ENCODE measurements at regions not wholly inside any gene's neighbourhood (a gene's known extent, or its start where the extent isn't known, plus 50 kb on each side); places are given as distances from the start of the nearest gene placed in this dataset.

DNA sequence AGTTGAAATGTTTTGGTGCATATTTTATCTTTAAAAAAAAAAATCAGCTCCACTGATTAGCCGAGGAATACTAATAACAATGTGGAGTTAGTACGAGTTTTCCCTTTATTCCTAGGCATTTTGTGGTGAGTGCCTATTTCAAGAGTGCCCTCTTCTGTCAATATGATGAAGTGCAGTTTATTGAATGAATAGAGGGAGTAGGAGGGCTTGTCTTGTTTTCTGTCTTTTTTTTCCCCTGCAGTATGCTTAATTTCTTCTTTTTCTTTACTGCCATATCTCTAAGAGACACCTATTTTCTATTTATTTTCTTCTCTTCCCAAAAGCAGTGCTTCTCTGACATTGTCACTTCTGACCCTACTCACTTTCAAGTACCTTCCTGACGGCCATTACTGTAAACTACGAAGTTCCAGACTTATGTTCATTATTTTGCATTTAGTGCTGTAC is 169.6 kb upstream of the PITX1 start:
- peak; percentile 20 for DNase-seq (ENCODE audit: low read depth)

GRCh38 chr5:135203019-135203418 is 169.0 kb upstream of the PITX1 start:
- DNase-seq (ENCODE audit: low read depth): no peak

DNA sequence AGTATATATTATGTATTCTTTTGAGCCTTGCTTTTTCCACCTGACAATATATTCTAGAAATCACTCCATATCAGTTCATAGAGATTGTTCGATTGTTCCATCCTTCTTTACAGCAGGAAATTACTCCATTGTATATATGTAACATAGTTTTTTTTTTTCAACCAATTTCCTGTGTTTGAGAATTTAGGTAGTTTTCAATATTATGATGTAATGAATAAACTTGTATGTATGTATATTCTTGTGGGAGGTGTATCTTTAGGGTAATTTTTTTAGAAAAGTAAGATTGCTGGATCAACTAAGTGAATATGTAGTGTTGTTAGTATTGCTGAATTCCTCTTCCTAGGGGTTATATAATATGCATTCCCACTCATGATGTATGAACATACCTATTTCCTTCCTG is 165.9 kb upstream of the PITX1 start:
- DNase-seq (ENCODE audit: low read depth): no peak

GRCh38 chr5:135196483-135196882 is 162.5 kb upstream of the PITX1 start:
- DNase-seq (ENCODE audit: low read depth): no peak

DNA sequence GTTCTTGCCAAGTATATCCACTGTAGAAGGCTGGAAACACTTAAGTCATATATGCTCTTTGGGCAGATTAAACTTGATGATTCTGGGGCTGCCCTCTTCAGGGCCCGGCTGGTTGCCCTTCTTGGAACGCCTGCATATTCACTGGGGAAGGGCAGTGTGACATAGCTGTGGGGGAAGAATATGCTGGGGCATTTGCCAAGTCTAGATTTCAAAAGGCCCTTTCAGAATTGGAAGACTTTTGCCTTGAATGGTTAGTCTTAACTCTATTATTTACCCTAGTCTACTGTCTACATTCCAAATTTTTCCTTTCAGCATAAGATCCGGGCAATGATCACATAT is 161.2 kb upstream of the PITX1 start:
- peak; percentile 27 for DNase-seq (ENCODE audit: low read depth)

- DNase-seq (ENCODE audit: low read depth): peak; percentile 60
These were observed 160.7 kb upstream of the PITX1 start for GRCh38 chr5:135194573-135195269.

DNA sequence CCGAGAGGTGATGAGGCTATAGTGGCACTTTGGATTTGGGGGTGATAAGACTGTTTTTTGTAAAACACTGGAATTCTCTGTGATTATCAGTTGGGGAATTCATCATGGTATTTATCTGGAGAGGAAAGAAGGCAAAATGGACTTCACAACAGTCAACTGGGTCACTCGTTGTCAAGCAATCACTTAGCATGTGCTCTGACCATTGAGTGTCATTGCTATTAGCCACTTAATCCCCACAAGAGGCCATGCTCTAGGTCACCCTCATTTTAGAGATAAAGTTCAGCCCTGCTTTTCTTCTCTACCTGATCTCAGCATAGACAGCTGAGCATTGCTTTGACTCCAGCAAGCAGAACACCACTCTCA is 160.1 kb upstream of the PITX1 start:
- DNase-seq (ENCODE audit: low read depth): no peak

- DNase-seq (ENCODE audit: low read depth): peak; percentile 66
These were observed 159.4 kb upstream of the PITX1 start for GRCh38 chr5:135193213-135194125.

GRCh38 chr5:135192351-135192750 is 158.3 kb upstream of the PITX1 start:
- no peak for DNase-seq (ENCODE audit: low read depth)

DNA sequence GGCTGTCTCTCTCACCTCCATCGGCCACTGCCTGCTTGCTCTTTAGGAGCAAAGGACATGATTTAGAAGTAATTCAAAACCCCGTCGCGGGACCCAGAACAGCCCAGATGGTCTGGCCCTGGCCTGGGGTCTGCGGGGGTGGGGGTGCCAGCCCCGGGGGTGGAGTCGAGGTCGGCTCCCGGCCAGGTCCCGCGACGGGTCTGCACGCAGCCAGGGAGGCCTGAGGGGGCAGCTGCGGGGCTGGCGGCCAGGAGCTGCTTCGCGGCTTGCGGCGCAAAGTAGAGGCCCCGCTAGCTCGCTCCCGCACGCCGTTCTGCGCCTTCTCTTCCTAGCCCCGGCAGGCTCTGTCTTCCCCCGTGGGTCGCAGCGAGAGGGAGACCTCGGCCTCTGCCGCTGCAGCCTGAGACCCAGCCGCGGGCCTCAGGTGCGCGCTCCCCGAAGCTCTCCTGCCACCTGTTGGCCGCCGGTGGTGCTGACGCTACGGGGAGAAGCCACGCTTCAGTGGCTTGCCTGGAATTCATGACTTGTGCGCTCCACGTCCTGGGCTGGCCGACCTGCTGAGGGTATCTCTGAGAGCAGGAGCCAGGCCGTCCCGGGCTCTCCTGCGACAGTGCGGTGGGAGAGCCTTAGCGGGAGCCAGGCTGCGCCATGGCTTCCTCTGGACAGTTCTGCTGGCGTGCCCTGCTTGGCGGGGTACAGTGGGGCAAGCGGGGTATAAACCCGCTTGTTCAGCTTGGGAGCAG is 157.2 kb upstream of the PITX1 start:
- peak; percentile 67 for DNase-seq (ENCODE audit: low read depth)

DNA sequence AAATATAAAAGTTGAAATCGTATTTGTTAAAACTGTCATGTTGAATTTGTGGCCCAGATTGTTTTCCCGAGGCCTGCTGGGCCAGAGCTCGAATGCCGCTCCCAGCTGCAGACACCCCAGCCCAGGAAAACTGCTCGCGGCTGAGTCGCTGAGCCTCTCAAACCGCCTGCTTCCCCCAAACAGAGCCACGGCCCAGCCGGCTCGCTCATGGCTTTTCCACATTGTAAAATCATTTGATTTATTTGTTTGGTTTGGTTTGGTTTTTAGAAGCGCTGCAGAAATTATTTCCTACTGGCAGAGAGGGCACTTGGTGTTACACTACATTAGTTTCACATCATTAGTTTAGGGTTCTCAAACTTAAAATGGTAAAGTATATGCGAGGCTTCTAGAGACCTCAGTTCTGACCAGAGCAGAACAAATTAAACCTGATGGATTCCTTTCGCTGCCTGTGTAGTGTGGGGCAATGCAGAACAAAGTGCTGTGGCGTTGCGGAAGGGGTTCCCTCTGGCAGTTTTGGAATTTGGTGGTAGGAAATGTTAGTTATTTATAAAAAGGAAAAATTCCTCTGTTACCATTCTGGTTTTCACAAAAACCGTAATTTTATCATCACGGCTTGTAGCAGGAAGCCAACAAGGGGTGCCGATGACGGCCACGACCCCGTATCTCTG is 156.5 kb upstream of the PITX1 start:
- no peak for DNase-seq (ENCODE audit: low read depth)

GRCh38 chr5:135189024-135189423 is 155.0 kb upstream of the PITX1 start:
- no peak for DNase-seq (ENCODE audit: low read depth)

DNA sequence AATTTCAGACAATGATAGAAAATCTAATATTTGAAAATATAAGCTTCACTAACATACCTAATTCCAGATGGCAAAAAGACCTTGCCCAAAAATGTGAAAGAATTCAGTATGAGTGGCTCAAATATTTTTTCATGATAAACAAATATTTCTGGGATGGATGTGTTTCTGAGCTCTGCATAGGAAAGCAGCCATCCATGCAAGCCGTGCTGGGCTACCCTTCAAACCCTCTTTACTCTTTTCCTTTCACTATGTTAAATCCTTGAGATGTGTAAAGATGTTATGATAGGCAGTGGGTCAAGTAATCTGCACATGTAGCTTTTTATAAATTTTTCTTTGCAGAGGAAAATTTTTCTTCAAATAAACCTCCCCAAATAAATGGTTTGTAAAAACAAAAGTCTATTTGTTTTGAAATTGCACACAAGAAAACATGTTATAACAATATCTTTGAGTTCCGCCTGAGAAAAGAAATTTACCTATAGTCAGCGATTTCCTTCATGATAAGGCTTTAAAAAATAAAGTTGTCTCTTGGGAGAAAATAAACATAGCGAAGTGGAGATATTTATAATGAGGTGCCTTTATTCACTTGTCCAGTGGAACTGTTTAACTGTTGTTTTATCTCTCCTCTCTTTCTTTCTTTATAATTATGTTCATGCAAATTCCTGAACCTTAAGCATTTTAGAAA is 154.3 kb upstream of the PITX1 start:
- no peak for DNase-seq (ENCODE audit: low read depth)

GRCh38 chr5:135186662-135187522 is 152.9 kb upstream of the PITX1 start:
- no peak for DNase-seq (ENCODE audit: low read depth)

DNA sequence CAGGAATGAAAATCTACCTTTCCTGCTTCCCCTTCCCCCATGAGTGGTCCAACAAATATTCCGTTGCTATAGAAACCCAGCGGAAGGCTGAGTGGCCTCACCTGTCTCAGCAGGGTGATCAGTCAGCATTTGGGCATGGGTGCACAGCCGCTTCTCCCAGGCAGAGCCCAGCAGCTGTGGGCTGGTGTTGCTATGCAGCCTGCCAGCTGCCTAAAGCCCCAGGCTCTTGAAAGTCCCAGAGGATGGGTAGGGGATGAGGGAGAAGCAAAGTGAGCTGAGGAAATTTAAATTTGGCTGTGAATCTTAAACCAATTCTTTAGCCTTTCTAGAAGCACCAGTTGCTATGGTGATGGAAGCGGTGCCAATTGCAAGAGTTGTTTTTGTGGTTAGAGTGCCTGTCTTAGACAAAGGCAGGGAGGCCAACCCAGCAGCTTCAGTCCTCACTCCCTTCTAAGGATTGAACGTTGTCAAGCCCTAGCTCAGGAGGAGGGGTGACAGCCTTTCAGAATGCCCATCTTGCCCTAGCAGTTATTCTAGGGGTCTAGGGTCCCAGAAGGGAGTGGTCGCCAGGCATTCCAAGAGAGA is 151.5 kb upstream of the PITX1 start:
- DNase-seq (ENCODE audit: low read depth): peak; percentile 57

GRCh38 chr5:135184646-135185045 is 150.6 kb upstream of the PITX1 start:
- no peak for DNase-seq (ENCODE audit: low read depth)

DNA sequence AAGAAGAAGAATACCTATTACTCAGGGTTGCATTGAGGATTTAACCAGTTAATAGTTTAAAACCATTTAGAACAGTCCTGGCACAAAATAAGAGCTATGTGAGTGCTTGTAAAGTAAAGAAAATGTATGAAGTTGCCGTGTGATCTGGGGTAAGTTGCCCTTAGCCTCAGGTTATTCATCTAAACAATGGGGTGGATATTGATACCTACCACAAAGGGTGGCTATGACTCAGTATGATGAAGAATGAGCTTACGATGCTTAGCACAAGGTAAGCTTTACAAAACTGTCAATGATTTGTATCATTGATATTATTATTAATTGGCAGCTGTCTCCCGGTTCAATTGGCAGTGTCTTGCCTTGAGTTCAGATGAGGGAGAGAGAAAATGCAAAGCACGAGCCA is 149.4 kb upstream of the PITX1 start:
- DNase-seq (ENCODE audit: low read depth): no peak

DNA sequence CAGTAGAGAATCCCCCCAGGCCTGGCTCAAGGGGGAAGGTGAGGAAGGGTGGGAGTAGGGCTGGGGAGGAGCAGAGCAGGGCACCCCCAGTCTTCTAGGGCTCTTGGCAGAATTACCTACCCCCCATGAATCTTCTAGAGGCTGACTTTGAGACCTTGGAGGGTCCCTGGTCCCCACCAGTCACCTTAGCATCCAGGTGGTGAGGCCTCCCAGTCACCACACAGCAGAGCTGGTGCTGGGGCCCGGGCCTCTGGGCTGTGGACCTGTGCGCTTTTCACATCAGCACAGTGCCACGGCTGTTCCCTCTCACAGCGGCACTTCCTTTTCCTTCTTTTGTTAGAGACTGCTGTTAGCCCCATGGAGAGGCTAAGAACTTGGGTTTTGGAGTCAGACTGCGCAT is 148.6 kb upstream of the PITX1 start:
- DNase-seq (ENCODE audit: low read depth): no peak

DNA sequence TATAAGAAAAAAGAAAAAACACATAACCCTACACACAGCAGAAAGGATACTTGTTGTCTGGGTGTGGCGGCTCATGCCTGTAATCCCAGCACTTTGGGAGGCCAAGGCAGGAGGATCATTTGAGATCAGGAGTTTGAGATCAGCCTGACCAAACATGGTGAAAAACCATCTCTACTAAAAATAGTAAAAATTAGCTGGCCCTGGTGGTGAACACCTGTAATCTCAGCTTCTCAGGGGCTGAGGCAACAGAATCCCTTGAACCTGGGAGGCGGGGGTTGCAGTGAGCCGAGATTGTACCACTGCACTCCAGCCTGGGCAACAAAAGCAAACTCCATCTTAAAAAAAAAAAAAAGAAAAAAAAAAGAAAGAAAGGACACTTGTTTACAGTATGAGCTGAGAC is 147.6 kb upstream of the PITX1 start:
- no peak for DNase-seq (ENCODE audit: low read depth)

DNA sequence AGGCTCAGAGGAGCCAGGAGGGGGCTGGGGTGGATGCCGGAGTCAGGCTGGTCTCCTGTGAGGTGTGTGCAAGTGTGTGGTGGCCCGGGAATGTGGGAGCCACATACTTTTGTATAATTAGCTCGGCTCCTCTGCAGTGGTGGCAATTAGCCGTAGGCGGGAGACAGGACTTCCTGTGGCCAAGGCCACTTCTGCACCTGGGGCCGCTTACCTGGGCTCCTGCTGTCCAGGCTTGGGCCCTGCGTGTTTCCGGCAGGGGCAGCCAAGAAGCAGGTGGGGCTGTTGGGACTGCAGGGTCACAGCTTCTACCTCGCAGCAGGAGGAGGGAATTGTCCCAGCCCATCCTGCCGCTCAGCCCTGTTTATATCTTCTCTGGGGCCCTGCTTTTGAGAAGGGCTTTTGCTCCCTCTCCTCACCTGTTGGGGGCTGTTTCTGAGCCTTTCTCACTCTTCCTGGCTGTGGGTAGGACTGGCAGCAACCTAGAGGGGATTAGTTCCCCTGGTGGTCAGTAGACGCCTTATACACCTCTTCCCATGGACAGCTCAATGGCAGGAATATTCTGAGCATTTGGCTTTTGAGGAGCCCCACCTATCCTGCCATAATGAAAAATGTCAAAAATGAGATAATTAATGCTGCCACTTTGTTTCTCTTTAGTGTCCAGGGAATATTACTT is 145.4 kb upstream of the PITX1 start:
- no peak for DNase-seq (ENCODE audit: low read depth)

All from EH (cell line).